HTR-8/SVneo (cell line): ENCODE measurements at regions not wholly inside any gene's neighbourhood (a gene's known extent, or its start where the extent isn't known, plus 50 kb on each side); places are given as distances from the start of the nearest gene placed in this dataset.
"Not testable (repeated sequence)": the region's sequence is repeated elsewhere in the genome, so short reads cannot be mapped to it uniquely, and the experiment has no call there.

ENCODE experiments used
- DNase-seq: peaks from one replicate; pipeline ENCODE4 v3.0.0; 2011; ENCODE audit warnings: low spot score, mixed read lengths; ENCODE audit not compliant: insufficient read length
- FAIRE-seq: peaks from 2 replicates; lab custom pipeline; 2011; peaks lifted over from hg19 to GRCh38; lab: Jason Lieb, UNC

DNA sequence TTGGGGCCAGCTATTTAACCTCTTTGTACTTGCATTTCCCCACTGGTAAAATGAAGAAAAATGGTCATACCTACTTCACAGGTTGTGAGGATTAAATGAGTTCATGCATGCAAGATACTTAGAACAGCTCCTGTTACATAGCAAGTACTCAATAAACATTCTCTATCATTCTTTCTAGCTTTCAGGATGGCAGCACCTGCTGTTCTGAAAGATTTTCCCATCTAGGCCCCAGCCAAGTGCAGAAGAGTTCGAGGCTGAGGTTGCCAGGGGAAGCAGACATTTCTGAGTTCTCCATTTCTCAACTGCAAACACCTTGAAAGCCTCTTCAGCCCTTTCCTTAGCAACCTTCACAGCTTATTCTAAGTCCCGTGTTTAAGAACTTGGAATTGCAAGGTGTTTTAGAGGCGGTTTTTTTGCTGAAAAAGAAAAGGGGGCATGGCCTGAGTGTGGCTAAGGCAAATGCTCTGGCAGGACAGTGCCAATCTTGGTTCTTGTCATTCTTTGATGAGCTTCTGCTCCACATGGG is 73.0 kb upstream of the PRMT8 start:
- DNase-seq, result no peak
- FAIRE-seq, result peak; percentile 16

GRCh38 chr12:3418609-3419390 is 72.2 kb upstream of the PRMT8 start:
- no peak for FAIRE-seq
- no peak for DNase-seq

GRCh38 chr12:3419558-3419957 is 71.4 kb upstream of the PRMT8 start:
- no peak for FAIRE-seq
- no peak for DNase-seq

DNA sequence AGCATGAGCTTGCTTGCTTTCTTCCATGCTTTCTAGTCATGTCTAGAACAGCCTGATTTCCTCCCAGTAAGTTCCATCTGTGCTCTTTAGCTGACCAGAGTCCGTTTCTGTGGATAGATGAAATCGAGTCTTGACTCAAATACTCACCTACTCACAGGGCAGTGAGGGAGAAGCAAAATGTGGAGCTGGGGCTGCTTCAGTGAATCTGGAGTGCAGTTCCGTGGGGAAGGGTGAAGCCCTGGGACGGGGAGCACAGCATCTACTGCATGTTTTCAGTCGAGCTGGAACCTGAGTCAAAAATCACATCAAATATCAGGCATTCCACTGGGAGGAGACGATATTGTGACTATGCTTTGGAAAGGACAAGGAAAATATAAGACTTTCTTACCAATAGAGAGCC is 70.3 kb upstream of the PRMT8 start:
- no peak for DNase-seq
- FAIRE-seq, result no peak

DNA sequence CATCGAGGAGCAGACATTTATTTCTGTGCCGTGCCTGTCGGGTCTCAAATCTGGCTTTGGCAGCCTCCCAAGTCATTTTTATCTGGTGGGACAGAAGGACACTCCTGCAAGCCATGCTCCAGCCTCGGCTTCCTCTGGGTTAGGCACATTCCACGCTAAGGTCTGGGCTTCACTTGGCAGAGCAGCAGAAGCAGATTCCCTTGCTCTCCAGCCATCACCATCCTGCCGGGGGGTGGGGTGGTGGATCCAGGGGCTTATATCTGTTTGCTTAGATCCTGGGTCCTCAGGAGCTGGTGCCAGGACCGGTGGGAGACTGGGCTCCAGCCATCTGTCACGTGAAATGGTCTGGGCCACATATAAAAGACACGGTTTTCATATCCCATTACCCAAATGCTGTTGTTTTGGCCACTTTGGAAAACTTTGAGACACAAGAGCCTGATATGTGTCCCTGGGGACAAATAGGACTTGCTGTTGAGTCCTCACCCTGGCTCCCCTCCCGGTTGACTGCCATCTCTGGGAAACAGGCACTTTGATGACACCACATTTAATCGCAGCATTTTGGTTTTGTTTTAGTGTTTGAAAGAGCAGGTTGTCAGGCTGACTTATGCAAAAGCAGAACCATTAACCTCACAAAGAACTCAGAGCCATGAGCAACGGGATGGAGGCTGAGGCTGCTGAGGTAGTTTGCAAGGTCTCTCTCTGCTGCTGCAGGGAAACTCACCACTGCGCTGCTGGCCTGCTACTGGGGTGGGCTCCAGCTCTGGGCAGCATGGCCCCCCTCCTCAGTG is 69.6 kb upstream of the PRMT8 start:
- FAIRE-seq (no peak), DNase-seq (no peak)

DNA sequence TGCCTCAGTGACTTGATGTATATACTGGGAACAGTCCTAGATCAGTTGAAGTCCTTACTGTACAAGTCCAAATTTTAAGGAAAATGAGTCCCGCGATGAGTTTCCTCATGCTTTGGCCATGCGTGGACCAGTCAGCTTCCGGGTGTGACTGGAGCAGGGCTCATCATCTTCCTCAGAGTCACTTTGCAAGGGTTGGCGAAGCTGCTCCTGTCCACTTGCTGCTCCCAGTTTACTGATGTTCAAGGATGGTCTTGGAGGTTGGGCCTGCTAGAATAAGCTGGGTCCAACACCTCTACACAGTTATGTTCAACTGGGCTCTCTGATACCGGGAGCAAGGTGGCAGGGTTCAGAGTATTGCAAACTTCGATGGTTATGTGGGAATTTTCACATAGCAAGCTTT is 66.2 kb upstream of the PRMT8 start:
- not testable (repeated sequence) for DNase-seq, FAIRE-seq

DNA sequence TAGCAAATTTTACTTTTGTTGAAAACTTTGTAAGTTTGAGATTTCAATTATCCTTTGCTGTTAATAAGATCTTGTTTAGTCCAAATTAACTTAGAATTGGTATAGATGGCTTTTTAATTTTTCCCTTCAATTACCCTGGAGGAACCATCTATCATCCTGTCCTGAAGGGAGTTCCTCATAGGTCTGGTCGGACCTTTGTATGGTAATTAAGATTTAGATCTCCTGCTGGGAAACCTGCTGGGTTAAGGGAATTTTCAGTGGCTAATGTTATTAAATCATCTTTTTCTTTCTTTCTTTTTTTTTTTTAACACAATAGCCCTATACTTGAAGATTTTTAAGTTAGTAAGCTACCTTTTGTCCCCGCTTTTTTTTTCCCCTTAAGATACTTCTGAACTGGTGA is 63.0 kb upstream of the PRMT8 start:
- no peak for DNase-seq
- no peak for FAIRE-seq

DNA sequence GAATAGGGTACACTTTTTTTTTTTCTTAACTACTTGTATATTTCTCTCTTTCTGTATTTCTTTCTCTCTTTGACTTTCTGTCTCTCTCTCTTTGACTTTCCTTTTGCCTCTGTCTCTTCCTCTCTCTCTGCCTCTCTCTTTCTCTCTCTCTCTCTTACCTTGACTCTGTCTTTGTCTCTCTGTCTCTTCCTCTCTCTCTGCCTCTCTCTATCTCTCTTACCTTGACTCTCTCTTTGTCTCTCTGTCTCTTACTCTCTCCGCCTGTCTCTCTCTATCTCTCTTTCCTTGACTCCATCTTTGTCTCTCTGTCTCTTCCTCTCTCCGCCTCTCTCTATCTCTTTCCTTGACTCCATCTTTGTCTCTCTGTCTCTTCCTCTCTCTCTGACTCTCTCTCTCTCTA is 62.4 kb upstream of the PRMT8 start:
- no peak for FAIRE-seq
- DNase-seq, result no peak

GRCh38 chr12:3429523-3429922 is 61.5 kb upstream of the PRMT8 start:
- FAIRE-seq, result peak; percentile 65
- not testable (repeated sequence) for DNase-seq

DNA sequence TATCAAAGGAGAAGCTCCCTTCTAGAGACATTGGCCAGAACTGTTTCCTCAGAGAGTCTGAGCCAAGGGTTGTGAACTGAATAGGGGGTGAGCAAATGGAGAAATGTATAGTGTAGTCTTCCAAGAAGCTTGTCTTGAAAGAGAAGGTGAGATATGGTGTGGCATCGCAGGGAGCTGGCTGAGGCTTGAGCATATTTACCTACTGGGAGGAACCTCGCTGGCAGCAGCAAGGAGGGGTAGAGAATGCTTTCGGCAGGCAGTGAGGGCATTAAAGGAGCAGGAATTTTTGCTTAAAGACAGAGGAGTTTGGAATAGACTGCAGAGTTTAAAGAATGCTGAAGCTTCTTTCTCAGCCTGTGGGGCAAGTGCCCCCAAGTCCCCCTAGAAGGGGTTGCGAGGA is 59.3 kb upstream of the PRMT8 start:
- DNase-seq (no peak), FAIRE-seq (no peak)

- FAIRE-seq, result peak; percentile 62
- DNase-seq, result no peak
Measured at GRCh38 chr12:3432176-3432742, 58.7 kb upstream of the PRMT8 start.

DNA sequence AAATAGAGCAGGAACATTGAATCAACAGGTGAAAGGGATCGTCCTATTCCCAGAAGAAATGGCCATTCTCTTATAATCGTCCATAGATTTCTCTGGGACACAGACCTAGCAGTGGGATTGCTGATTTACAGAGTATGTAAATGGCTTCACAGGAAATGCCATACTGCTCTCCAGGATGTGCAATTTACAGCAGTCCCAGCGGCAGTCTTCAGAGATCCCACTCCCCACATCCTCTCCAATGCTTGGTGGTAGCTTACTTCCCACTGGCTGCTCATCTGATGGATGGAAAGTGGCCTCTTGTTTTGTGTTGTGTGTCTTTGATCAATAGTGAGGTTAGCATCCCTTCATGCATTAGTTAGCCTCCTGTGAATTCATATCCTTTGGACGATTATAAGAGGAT is 58.1 kb upstream of the PRMT8 start:
- DNase-seq, result no peak
- FAIRE-seq, result no peak

GRCh38 chr12:3436461-3437065 is 54.4 kb upstream of the PRMT8 start:
- DNase-seq, result no peak
- no peak for FAIRE-seq

GRCh38 chr12:3437986-3438385 is 53.0 kb upstream of the PRMT8 start:
- DNase-seq, result no peak
- no peak for FAIRE-seq

- DNase-seq (no peak), FAIRE-seq (no peak)
Measured at GRCh38 chr12:3438401-3438800, 52.6 kb upstream of the PRMT8 start.
